Activated T-helper 2 cell treated with anti-CD3 and anti-CD28 coated beads, Interferon-gamma antibody, Interleukin-2, Interleukin-4, amounts not matched to agents 10 μg/mL and 5 μg/mL and 100 μg/mL, durations not matched to agents 14 hours and 24 hours and 36 hours (primary cell): ENCODE measurements at regions not wholly inside any gene's neighbourhood (a gene's known extent, or its start where the extent isn't known, plus 50 kb on each side); places are given as distances from the start of the nearest gene placed in this dataset.

Experiments
- DNase-seq: peaks from one replicate; pipeline ENCODE4 v3.0.0; 2021; ENCODE audit warnings: low spot score
- H3K27ac Mint-ChIP-seq: one replicate; pipeline ENCODE4 v1.8.0; 2021; ENCODE audit warnings: mixed read lengths
- H3K27me3 Mint-ChIP-seq: one replicate; pipeline ENCODE4 v1.8.0; 2021; ENCODE audit warnings: low read depth, mixed read lengths
- H3K36me3 Mint-ChIP-seq: one replicate; pipeline ENCODE4 v1.8.0; 2021; ENCODE audit warnings: low read depth, mixed read lengths
- H3K4me1 Mint-ChIP-seq: one replicate; pipeline ENCODE4 v1.8.0; 2021; ENCODE audit warnings: low read depth, mixed read lengths
- H3K4me3 Mint-ChIP-seq: one replicate; pipeline ENCODE4 v1.8.0; 2021; ENCODE audit warnings: low read depth, mild to moderate bottlenecking, moderate library complexity, mixed read lengths
- H3K9me3 Mint-ChIP-seq: one replicate; pipeline ENCODE4 v1.8.0; 2021; ENCODE audit warnings: mixed read lengths
- intact Hi-C: fragments of 100-400 bp; cut with micrococcal nuclease; formaldehyde crosslinking; loops from one replicate; pipeline ENCODE4 v1.15.1; 2023

DNA sequence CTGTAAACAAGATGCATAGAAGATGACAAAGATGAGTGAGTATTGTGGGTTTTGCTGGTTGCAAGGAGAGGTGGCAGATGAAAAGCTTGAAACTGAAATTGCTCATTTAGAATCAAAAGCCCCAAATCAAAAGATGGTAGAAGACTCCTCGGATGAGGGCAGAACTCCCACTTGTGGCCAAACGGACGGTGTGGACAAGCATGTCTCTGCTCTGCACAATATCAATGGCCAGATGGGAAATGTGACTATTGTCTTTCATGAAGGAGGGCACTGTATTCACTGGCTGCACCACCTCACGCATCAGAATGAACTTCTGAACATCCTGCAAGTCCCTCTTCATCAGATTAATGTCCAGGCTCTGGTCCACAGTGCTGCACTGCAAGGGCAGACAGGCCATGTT is 541.7 kb downstream of the MTRR start:
- intact Hi-C loops = no loop called here
- H3K36me3 Mint-ChIP-seq = no peaks in the 10 kb centered on the region
- DNase-seq = no peak
- peaks cover 22% of the 10 kb centered on the region for H3K9me3 Mint-ChIP-seq
- no peaks in the 10 kb centered on the region for H3K4me1 Mint-ChIP-seq
- H3K27me3 Mint-ChIP-seq = no peaks in the 10 kb centered on the region
- no peak overlapping the region for H3K4me3 Mint-ChIP-seq
- H3K27ac Mint-ChIP-seq = no peak overlapping the region

DNA sequence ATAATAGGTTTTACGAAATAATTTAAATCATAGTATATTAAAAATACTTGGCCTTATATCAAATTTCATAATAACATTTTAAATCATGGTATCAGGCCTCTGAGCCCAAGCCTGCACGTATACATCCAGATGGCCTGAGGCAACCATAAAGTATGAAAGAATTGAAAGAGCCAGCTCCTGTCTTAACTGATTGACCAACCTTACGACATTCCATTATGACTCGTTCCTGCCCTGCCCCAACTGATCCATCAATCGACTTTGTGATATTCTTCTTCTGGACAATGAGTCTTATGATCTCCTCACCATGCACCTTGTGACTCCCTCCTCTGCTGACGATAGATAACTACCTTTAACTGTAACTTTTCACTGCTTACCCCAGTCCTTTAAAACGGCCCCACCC is 545.0 kb downstream of the MTRR start:
- DNase-seq = no peak
- H3K9me3 Mint-ChIP-seq = peaks cover 24% of the 10 kb centered on the region
- H3K4me1 Mint-ChIP-seq = no peaks in the 10 kb centered on the region
- no peak overlapping the region for H3K27ac Mint-ChIP-seq
- intact Hi-C loops = no loop called here
- no peak overlapping the region for H3K4me3 Mint-ChIP-seq
- H3K36me3 Mint-ChIP-seq = no peaks in the 10 kb centered on the region
- no peaks in the 10 kb centered on the region for H3K27me3 Mint-ChIP-seq

DNA sequence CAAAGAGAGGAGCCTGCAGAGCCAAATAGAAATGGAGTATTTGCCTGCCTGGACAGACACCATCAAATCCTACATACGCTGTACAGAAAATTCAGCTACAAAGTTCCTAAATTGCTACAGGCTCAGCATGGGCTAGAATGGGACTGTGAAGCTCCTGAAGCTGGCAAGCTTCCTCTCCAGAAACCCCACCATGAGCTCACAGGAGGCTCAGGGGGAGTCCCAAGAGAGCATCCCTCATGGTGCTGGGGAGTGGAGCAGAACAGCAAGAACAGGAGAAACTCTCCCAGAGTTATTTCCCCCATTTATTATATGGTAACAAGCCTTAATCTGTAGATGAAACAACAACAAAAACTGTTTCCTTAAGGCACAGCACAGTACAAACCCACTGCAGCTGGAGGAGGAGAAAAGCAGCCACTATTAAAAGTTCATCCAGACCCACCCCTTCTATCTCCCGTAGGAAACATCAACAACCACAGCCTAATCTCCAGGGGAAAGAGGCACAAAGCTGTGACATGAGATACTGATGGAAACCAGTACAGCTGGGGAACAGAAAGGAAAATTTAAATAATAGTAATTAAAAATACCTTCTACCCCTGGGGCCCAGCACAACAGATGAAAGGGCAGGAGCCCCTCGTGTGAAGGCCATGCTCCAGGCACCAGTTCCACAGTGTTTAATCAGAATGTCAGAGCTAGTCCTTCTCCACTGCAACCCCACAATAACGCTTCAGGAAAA is 548.5 kb downstream of the MTRR start:
- no peak overlapping the region for H3K27ac Mint-ChIP-seq
- H3K27me3 Mint-ChIP-seq = no peaks in the 10 kb centered on the region
- H3K9me3 Mint-ChIP-seq = peaks cover 18% of the 10 kb centered on the region
- intact Hi-C loops = no loop called here
- no peaks in the 10 kb centered on the region for H3K4me1 Mint-ChIP-seq
- DNase-seq = no peak
- H3K4me3 Mint-ChIP-seq = no peak overlapping the region
- H3K36me3 Mint-ChIP-seq = no peaks in the 10 kb centered on the region

DNA sequence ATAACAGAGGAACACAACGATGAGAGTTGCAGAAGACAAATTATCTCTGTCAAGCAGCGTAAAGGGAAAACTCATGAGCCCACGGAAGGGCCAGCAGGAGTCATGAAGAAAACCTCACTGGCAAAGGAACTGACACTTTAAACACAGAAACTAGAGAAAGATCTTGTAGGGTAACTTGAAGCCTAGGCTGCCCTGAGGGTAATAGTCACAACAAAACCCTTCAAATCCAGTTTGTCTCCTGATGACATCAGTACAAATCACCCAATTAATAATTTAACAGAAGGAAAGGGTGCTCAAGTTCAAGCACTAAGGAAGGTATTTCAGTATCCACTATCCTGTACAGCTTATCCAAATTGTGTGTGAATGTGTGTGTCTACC is 549.1 kb downstream of the MTRR start:
- H3K4me3 Mint-ChIP-seq = no peak overlapping the region
- intact Hi-C loops = no loop called here
- H3K36me3 Mint-ChIP-seq = no peaks in the 10 kb centered on the region
- no peaks in the 10 kb centered on the region for H3K4me1 Mint-ChIP-seq
- DNase-seq = no peak
- H3K27me3 Mint-ChIP-seq = no peaks in the 10 kb centered on the region
- H3K9me3 Mint-ChIP-seq = peaks cover 18% of the 10 kb centered on the region
- H3K27ac Mint-ChIP-seq = no peak overlapping the region

DNA sequence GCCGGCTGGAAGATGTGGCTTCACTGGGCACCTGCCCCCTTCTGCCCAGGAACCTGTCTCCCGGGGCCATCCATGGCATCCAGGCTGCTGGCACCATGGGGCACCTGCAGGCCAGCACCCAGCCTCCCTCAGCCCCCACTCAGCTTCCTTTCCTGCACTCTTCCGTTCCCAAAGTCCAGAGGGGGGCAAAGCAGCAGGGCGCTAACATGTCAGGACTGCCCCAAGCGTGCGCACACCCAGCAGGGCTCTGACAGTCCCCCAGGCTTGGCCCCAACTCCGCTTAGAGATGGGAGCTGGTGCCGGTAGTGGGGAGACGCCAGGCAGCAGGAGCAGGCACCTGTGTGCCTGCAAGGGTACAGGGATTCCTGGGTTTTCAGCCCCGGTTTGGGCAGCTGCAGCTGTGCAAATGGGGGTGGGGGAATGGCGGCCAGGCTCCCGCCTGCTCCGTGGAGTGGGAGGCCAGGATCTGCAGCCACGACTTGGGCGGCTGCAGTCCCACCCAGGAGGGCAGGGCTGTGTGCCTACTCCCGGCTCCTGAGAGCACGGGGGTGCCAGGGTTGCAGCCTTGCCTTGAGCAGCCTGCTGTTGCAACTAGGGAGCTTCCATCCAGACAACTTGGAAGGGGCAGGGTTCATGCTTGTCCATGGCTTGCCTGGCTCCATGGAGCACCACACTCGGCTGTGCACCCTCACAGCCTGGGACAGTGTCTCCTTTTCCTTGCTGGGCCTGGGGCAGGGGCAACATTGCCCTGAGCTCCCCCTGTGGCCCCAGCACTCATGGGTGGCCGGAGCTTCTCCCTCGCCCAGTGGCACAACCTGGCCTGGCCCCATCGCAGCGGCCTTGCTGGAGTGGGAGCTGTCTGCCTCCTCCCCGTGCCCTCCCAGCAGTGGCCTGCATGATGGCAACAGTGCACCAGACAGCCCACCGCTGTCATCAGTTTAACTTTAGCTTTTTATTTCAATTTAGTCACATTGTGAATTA is 561.1 kb downstream of the MTRR start:
- Mint-ChIP-seq H3K4me1 (no peaks in the 10 kb centered on the region), H3K4me3 (no peak overlapping the region), H3K27me3 (no peaks in the 10 kb centered on the region), H3K36me3 (no peaks in the 10 kb centered on the region), H3K9me3 (peaks cover 5% of the 10 kb centered on the region), H3K27ac (no peak overlapping the region)
- intact Hi-C loops = no loop called here
- no peak for DNase-seq

DNA sequence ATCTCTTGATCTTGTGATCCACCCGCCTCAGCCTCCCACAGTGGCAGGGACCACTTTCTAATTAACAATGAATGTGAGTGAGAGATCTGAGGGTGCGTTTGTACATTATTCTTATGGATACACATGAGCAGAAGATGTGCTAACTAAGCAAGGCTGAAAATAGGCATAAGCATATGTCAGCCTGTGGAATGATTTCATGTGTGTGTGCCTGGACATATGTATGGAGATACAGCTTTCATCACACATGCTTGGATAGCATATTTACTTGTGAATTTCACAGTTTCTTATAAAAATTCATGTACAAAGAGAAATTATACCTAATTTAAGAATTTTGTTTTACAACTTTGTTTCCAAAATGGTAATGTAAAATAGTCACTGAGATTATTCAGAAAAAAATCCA is 565.6 kb downstream of the MTRR start:
- no peak overlapping the region for H3K4me3 Mint-ChIP-seq
- H3K9me3 Mint-ChIP-seq = no peaks in the 10 kb centered on the region
- DNase-seq = no peak
- intact Hi-C loops = no loop called here
- no peaks in the 10 kb centered on the region for H3K36me3 Mint-ChIP-seq
- H3K4me1 Mint-ChIP-seq = no peaks in the 10 kb centered on the region
- H3K27me3 Mint-ChIP-seq = no peaks in the 10 kb centered on the region
- no peak overlapping the region for H3K27ac Mint-ChIP-seq

DNA sequence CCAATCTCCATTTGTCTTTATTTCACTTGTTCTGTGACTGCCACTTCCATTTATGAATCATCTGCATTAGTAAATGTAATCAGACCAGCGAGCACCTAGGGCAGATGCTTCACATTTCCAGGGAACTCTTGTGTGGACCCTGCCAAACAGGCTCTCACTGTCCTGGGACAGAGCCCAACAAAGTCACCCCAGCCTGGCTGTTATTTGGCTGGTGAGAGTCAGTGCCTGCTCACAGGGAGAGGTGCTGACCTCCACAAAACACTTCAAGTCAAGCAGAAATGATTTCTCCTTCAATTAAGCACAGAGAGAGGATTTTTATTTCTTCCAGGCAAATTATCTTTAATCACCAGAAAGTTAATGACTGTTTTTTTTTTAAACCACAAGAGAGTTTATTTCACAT is 568.0 kb downstream of the MTRR start:
- intact Hi-C loops = no loop called here
- H3K27ac Mint-ChIP-seq = no peak overlapping the region

DNA sequence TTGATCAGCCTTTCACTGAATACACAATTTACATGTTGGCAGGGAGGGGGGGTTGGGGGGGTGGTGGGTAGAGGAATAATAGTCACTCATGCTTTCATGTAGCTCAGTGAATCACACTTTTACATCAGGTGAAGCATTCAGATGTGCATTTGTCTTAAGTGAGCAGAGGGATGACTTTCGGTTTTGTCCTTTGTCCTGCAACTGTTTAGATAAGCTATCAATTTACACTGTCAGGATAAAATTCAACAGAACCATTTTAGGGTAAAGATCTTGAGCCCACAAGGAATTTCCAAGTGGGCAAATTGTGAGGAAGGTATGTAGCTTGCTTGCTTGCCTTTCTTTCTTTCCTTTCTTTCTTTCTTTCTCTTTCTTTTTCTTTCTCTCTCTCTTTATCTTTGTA is 576.2 kb downstream of the MTRR start:
- Mint-ChIP-seq H3K27ac (no peak overlapping the region), H3K27me3 (no peaks in the 10 kb centered on the region), H3K4me1 (no peaks in the 10 kb centered on the region), H3K36me3 (no peaks in the 10 kb centered on the region), H3K9me3 (peaks cover 16% of the 10 kb centered on the region), H3K4me3 (no peak overlapping the region)
- DNase-seq = no peak
- intact Hi-C loops = no loop called here

More for the DNA sequence above, 568.0 kb downstream of the MTRR start:
- Mint-ChIP-seq H3K27me3 (no peaks in the 10 kb centered on the region), H3K4me1 (no peaks in the 10 kb centered on the region), H3K4me3 (no peak overlapping the region), H3K9me3 (peaks cover 6% of the 10 kb centered on the region), H3K36me3 (no peaks in the 10 kb centered on the region)
- no peak for DNase-seq

DNA sequence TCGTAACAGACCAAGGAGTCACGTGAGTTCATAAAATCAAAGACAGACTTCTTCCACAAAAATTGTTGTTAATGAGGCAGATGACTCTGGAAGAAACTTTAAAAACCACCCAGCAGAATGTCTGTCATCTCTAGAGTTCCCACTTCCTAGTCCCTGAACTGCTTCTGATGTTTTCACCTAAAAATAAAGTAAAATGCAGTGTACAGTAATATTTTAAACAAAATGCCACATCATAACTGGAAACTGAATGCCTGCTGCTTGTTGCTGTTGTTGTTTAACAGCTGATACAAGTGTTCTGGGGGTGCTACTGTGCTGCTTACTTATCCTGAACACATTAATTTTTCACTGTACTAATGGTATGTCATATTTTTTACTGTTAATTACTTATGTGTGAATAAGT is 577.2 kb downstream of the MTRR start:
- no peak overlapping the region for H3K4me3 Mint-ChIP-seq
- H3K36me3 Mint-ChIP-seq = no peaks in the 10 kb centered on the region
- no peaks in the 10 kb centered on the region for H3K27me3 Mint-ChIP-seq
- H3K9me3 Mint-ChIP-seq = peaks cover 13% of the 10 kb centered on the region
- DNase-seq = no peak
- intact Hi-C loops = no loop called here
- H3K27ac Mint-ChIP-seq = no peak overlapping the region
- H3K4me1 Mint-ChIP-seq = no peaks in the 10 kb centered on the region

DNA sequence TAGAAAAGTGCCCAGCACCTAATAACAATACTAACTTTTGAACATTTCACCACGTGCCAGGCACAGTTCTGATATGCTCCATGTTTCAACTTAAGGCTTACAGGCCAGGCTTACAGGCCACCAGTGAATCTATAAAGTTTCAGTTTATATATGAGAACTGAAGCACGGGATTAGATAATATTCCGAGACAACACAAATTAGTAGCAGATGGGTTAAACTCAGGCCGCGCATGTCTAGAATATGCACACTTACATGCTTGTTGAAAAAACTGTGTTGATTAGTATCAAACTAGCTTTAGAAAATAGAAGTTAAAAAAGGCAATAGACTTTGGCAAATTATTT is 587.9 kb downstream of the MTRR start:
- DNase-seq = no peak
- no peaks in the 10 kb centered on the region for H3K27me3 Mint-ChIP-seq
- peak overlapping the region; percentile 75 for H3K4me3 Mint-ChIP-seq
- H3K4me1 Mint-ChIP-seq = peaks cover 7% of the 10 kb centered on the region
- H3K36me3 Mint-ChIP-seq = no peaks in the 10 kb centered on the region
- peak overlapping the region; percentile 68 for H3K27ac Mint-ChIP-seq
- peaks cover 8% of the 10 kb centered on the region for H3K9me3 Mint-ChIP-seq
- intact Hi-C loops = no loop called here

DNA sequence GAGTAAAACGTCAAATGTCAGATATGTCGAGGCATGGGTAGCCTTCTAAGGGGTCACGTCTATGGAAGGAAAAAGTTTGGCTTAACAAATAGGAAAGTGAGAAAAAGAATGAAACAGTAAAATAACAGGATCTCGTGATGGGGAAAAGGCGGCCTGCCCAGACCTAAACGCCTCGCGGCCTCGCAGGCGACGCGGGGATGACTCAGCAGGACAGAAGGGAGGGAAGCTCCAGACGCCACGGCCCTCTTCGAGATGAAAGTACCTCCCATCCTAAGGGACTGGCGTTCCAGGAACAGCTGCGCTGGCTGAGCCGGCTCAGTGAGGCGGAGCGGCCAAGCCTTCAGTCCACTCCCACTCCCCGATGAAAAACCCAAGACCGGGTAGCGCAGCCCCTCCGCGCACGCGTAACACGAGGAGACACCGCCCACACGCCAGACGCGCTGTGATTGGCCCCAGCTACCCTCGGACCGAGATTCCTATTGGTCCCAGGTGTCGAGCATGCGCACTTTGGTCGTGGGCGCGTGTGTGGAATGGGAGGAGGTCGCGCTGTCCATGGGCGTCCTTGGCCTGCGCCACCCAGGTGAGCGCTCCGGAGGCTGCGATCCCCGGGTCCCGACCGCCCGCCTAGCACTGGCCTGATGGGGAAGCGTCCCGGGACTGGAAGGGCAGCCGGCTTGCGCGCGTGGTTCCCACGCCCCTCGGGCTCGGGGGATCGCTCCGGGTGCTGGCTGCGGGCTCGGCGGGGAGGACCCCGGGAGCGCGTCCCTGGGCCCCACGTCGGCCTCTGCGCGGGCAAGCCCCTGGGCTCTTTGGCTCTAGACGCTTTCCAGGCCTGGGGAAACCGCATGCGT is 588.5 kb downstream of the MTRR start:
- Mint-ChIP-seq H3K9me3 (peaks cover 8% of the 10 kb centered on the region), H3K27ac (peak overlapping the region; percentile 68), H3K4me3 (peak overlapping the region; percentile 75), H3K27me3 (no peaks in the 10 kb centered on the region), H3K4me1 (peaks cover 7% of the 10 kb centered on the region), H3K36me3 (no peaks in the 10 kb centered on the region)
- intact Hi-C loops = no loop called here
- peak; percentile 71 for DNase-seq

DNA sequence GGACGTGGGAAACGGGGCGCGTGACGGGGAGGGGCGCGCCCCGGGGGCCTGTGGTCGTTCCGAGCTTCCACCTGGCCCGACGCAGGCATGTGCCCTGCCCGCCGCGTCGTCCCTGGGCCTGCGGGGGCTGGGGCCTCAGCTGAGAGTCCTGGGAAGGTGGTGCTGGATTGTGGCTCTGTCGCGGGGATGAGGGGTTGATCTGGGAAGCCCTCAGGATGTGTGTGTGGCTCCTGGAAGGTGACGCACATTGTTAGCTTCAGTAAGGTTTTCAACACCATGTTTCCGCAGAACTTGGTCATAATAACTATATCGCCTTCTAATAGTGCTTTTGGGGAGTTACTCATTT is 589.1 kb downstream of the MTRR start:
- Mint-ChIP-seq H3K27me3 (no peaks in the 10 kb centered on the region), H3K4me1 (peaks cover 7% of the 10 kb centered on the region), H3K36me3 (no peaks in the 10 kb centered on the region), H3K9me3 (peaks cover 8% of the 10 kb centered on the region), H3K4me3 (peak overlapping the region; percentile 80), H3K27ac (peak overlapping the region; percentile 70)
- intact Hi-C loops = no loop called here
- DNase-seq = no peak

DNA sequence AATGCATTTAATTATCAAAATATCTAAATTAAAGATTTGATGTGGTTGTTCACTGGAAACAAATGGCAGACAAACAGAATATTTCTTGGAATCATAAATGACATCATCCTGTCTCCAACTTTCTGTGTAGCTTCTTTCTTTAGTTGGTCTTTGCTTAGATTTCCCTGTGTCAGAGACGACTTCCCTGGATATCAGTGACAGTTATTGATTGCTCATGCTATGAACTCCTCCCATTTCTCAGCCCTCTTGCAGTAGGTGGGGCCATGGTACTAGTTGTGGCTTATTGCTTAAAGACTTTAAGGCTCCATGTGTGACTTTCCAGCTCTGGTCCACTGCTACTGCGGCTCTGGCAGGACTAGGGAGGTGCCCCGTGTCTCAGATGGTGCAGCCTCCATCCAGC is 592.6 kb downstream of the MTRR start:
- Mint-ChIP-seq H3K36me3 (no peaks in the 10 kb centered on the region), H3K4me1 (peaks cover 7% of the 10 kb centered on the region), H3K27ac (no peak overlapping the region), H3K27me3 (no peaks in the 10 kb centered on the region), H3K9me3 (peaks cover 13% of the 10 kb centered on the region), H3K4me3 (no peak overlapping the region)
- DNase-seq = no peak
- intact Hi-C loops = no loop called here
